NCI-H187 treated with DMSO at 0.1 percent for 48 hours (cell line): ENCODE measurements at regions not wholly inside any gene's neighbourhood (a gene's known extent, or its start where the extent isn't known, plus 50 kb on each side); places are given as distances from the start of the nearest gene placed in this dataset.

ENCODE experiments used
- DNase-seq: peaks from one replicate; lab custom pipeline; 2025; lab: John Stamatoyannopoulos, UW

DNA sequence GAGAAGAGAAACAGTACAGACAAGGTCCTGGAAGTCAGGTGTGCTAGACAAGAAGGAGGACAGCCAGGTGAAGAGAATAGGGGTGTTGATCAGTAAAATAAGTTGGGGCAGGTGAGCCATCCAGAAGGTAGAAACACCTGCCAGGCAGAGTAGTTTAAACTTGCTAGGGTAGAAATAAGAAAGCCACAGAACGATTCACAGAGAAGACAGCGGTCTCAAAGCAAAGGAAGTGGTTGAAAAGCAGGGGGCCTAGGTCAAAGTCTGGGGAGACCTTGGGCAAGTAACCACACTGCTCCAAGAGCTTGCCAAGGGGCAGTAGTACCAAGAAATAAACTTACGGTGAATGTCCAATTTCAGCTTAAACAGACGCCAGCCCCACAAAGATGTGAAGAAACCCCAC, 116.6 kb upstream of the PROX1 start:
- no peak for DNase-seq

DNA sequence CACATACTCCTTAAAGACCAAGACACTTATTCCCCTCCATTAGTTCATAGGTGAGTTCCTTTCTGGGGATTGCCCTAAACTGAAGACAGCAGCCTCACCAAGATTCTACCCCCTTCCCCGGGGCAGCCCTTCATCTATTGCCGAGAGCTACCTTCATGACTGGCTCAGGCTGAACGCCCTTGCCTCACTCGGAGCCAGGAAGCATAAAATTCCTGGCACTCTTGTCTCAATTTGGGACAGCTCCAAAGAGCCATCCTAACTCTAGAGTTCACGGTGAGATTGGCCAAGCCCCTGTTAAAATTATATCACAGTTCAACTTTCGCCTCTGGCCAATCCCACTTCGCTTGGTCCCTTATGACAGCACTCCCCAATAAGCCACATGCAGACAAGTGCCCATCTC, 113.0 kb upstream of the PROX1 start:
- DNase-seq = no peak

DNA sequence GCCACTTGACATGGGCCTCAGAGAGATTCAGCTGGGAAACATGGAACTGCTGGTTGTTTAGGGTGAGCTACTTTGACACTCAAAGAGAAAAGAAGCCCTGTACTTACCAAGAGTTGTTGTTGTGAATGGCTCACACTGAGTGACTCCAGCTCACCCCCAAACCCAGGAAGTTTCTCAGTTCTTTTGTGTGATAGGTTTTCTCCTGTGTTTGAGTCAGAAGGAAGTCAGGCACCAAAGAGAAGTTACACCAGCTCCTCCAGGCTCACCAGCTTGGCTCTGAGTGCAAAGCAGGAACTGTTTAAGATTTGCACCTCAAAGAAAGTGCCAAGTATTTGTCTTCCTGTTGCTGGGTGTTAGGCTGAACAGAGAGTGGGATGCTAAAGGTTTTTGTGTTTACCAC, 111.2 kb upstream of the PROX1 start:
- DNase-seq = no peak

DNA sequence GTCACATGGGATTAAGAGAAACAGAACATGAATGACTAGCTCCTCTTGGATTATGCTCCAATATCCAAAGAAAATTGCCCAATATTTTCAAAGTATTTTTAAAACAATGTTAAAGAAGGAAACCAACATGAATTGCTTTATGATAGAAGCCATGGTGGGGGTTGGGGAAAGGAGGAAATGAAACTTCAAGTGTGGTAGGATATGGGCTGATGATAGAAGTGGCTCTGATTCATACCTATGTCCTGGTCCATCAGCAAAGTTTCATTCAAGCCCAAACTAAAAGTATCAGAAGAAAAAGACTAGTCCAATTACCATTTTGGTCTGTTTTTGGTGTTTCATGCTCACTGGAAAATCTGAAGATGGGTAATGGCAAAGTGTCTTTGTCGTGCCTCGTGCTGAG, 104.2 kb upstream of the PROX1 start:
- DNase-seq = no peak

DNA sequence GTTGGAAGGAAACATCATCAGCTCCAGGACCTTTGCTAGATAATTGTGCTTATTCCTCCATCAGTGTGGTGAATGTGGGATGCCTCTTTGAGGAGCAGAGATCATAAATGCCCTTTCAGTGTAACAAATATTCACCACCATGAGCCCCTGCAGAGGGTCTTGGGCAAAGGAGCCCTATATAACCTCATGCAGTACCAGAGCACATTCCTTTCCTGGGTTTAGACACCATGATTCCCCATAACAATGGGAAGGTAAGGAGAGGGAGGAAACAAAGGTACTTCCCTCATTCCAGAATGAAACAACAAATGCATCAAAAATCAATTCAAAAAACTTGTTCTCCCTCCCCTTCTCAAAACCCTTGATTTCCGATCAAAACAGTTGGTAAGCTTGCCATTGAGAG, 103.4 kb upstream of the PROX1 start:
- no peak for DNase-seq

DNA sequence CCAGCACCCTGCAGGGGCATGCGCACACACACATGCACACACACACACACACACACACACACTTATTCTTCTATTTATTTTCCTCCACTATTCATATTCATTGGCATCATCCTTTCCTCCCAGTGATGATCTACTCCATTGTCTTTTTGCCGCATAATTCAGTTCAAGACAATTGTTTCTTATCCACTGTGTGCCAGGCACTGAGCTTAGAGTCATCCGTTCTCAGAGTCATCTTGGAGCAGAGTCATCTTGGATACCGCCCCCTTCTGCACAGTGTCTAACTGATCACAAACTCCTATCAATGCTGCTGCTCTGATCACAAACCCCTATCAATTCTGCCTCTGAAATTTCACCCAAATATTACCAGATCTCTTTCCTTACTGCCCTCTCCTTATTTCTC, 102.8 kb upstream of the PROX1 start:
- no peak for DNase-seq

DNA sequence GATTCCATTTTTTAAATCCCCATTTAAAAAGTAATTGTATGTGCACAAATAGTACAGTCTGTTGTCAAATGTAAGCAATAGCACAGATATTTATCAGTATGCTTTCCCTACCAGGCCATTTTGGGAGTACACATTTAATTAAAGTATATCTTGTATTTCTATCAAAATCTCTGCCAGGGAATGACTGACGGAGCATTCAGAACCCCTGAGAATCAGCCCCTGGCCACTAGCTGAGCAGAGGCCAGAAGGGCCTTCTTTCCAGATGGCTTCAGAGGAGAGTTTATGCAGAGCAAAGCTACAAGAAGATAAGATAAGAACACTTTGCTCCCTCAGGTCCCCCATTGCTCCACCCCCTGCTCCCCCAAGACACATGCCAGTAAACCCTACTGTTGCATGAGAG, 99.9 kb upstream of the PROX1 start:
- no peak for DNase-seq

DNA sequence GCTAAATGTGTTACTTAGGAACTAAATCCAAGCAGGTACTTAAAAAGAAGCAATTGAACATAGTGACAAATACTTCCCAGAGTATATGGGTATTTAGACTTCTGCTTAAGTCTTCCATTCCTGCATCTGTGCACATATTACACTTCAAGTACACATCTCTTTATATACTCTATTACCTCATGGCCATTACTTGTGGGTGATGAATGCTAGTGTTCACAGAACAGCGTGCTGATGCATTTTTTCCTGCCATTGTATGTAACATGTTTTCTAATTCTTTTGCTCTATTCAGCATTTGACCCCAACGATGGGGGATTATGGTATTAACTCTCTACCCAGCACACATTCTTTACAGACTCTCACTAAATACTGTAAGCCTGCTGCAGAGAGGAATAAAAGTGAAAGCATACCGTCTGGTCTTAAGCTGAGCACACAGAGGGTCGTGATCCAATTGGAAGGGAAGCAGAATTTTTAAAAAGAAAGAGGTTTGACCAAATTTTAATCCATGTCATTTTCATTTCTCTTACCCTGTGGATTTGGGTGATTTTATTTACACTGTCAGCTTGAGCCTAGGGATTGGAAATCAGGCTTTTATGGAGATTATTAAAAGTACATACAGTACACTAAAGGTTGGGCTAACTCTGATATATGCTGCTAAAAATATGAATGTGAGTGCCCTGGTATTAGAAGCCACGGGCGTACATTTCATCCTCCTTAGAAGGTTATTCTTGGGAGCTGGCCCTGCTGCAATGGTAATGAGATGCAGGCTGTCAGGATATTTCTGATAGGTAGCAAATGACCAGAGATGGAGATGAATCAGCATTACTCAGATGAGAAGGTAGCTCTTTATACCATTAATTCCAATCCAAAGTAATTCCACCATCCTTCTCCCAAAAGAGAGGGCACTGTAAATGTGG, 95.5 kb upstream of the PROX1 start:
- DNase-seq = no peak

DNA sequence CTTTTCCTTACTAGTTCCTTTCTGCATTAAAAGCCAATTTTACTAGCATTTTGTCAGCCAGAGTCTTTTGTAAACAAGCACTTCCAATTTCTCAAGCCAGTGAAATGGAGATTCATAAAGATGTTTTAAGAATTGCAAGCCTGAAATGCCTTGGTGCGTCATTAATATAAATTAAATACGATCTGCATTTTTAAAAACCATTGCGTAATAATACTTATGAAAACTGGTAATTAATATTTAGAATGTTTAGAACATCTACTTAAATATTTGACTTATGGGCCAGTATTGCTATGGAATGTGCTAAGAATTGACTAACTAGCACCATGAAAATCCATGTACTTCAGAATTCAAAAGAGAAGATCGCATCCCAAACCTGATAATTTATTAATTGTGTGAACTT, 89.1 kb upstream of the PROX1 start:
- DNase-seq = no peak

DNA sequence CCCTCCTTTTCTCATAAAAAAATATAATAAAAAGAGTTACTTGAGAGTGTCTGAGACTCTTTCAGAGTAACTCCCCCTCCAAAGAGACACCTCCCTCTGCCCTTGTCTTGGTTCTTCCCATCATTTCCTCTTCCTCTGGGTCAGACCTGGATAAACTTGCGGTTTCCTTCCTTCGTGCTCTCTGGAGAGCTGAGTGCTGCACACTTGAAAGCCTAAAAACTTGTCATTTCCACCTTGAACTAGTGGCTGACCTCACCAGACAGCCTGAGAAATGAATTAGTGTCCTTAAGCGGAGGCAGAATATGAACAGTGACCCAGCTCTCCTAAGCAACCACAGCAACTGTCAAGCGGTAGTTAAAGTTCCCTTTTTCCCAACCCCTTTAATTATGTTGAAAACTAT, 88.4 kb upstream of the PROX1 start:
- DNase-seq = no peak

DNA sequence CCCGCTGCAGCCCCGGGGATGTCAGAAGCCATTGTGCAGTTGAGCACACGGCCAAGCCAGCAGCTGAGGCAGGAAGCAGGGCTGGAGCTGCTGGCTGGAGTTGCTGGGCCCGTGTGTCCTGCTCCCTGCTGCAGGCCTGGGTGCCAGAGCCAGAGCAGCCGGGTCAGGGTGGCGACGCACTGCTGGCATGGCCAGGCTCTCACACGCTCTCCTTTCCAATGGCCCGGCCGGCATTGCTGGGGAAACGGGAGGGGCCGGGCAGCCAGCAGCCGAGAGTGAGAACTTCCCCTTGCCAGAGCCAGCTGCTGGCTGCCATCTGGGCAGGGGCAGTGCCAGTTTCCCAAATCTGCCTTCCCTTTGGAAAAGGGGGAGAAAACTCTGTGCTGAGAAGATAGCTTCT, 82.4 kb upstream of the PROX1 start:
- DNase-seq = no peak

DNA sequence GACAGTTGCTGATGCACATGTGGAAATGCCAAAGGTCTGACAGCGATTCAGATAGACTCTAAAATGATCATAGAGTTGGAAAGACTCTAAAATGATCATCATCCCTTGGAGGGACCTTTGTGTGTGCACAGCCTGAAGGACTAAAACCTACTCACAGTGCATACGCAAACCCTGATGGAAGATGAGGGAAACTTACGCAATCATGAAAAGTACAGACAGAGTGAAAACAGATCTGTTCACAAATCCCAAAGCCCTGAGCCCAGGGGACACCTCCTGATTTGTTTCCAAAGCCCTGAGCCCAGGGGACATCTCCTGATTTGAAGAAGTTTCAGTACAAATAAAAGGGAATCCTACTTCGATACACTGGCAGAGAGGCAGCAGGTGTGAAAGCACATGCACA, 79.3 kb upstream of the PROX1 start:
- no peak for DNase-seq

DNA sequence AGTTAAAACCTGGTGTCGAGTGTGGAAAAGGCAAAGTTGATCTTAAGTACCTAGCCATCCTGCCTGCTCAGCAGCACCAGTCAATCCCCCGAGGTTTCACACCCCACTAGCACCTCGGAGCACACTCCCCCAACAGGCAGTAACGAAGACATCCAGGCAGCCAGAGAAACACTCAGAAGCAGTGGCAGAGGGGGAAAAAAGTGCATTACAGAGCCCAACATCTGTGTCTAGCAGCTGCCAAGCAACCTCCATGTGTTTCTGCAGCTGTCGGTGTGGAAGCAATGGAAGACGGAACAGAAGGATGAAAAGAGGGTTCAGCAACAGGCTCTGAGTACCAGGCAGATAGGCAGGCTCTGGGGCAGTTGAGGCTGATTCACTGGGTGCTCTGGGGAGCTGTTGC, 73.4 kb upstream of the PROX1 start:
- no peak for DNase-seq

DNA sequence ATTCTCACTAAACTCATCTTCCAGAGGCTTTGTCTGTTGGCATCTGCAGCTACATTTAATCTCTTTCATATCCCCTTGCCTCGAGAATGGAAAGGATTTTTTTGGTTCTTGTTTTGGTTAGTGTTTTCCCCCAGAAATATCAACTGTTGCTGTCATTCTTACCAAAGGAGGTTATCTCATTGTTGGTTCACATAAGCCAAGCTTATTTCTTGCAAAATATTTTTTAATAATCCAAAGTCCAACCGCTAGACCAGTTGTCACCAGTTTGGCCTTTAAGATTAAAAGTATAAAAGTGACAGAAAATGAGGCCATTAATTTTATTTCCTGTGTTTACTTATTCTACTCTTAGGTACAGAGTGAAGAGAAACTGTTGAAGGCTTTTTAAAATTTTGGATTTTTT, 66.5 kb upstream of the PROX1 start:
- DNase-seq = no peak

DNA sequence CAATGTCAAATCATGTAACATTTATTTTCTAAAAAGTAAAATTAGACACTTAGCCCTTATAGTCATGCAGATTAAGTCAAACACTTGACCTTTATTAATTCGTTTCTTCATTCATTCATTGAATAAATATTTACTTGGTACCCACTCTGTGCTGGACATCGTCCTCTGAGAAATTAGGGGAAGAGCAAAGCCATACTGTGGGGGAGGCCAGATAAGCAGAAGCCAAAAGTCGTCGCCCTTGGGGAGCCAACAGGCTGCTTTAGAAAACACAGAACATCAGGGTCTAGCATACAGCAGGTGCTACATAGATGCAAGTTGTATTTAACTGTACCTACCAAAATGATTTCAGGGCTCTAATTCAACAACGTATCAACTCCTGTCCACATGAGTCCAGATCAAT, 66.1 kb upstream of the PROX1 start:
- no peak for DNase-seq

DNA sequence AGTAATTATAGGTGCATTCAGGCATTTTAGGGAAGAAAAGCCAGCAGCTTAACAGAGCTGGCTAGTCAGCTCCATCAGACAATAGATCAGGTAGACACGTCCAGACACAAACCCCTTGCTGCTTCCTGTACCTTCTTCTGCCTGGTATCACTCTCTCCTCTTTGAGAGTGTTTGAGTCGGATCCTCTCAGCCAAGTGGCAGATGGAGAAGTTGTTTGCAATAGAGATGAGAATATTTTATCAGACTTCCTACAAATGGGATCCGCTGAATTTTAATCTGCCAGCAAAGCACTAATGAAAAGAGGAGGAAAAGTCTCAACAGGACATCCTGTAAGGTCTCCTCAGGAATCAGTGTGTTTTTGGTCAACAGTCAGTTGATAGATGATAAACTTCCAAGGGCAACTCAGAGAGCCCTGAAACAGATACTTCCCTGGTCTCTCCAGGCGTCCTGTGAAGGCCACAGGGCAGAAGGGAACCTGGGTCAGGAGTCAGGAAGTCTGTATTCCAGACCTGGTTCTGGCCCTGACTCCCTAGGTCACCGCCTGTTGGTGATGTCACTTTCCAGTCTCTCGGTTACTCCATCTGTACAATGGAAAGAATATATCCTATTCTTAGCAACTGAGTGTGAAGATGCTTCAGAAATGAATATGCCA, 62.1 kb upstream of the PROX1 start:
- no peak for DNase-seq

DNA sequence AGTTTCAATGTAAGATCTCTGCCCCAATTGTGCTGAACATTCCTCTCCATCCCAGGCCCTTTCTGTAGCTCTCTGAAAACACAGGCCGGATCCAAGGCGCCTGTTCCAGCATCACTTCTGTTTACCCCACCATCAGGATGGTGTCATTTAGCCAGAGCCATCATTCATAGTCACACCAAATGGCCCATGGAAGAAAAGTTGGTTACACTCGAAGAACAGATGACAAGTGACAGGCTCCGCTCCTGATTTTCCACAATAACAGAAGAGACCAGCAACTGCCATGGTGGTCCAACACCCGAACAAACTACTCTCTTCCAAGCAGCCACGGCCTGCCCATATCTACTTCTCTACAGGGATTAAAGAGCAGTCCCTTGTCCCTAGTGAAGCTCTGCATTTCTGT, 59.9 kb upstream of the PROX1 start:
- DNase-seq = no peak

DNA sequence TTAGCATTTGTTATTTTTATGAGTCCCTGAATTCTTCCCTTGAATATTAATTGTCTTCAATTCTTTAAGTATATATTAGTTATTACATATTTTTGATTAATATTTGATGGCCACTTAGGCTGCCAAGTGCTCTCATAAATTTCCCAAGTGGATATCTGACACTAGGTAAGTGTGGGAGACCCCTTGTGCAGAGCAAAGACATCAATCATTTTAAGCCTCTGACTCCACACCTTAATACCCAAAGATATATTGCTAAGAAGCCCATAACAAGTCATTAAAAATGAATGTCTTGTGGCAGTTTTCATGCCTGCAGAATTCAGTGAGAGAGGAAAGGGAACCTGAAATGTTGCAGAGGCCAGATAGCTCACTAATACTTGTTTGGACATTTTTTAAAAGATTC, 58.4 kb upstream of the PROX1 start:
- no peak for DNase-seq

DNA sequence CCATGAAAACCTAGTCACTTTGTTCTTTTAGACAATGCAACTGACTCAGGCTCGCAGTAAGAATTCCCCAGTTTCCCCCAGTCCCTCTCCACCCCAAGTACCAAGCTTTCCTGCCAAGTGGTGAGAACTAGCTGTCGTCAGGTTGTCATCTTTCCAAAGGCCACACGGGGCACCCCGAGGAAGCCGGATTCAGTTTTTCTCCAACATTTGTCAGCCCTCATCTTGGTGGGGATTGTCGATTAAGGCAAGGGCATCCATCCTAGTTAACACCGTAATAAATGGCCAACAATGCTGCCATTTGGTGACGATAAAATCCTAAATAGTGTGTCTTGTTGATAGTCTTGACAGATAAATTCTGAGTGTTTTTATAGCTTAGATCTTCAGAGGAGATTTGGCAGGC, 55.9 kb upstream of the PROX1 start:
- no peak for DNase-seq

DNA sequence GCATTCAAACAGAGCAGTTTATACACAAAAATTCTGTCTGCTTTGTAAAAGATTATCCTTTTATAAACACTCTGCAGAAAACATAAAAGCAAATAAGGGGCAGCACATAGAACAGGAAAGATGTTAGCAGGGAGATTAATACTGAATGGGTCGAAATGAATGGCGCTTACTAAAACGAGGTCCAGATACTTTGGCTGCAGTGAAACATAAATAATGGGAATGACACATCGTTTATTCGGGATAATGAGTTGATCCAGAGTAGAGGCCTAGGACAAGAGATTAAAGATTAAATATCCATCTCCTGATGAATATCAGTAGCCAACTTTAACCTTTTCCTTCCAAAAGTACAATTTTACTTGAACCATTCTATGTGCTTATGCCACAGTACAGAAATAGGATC, 54.4 kb upstream of the PROX1 start:
- no peak for DNase-seq

DNA sequence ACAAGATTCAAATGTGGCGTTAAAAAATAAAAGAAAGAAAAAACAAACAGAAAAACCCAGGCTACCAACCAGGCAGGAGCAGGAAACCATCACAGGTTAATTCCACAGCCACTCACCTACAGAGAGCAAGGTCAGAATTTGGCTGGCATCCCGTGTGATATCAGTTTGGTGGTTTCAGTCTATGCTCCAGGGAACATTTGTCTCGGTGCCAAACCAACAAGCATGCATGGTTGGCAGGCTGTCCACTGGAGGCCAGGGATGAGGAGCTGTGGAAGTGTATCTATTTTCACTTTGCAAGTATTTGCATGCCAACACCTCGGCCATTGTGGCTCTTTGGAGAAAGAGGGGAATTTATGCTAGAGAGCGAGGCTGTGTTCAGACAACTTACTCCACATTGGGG, 53.1 kb upstream of the PROX1 start:
- DNase-seq = no peak

DNA sequence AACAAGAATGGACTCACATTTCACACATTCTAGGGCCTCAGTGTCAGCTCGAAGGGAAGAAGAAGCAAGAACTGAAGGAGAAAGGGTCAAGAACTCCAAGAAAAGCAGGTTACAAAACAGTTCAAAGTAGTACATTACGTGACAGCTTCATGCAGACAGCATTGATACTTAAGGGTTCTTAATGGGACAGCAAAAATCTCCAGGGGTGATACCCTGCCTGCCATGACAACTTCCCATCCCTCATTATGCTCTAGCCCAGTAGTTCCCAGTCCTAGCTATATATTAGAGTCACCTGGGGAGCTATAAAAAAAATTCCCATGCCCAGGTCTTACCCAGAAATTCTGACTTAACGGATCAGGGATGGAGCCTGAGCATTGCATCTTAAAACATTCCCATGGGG, 51.2 kb upstream of the PROX1 start:
- no peak for DNase-seq
